ENCODE measurements at regions not wholly inside any gene's neighbourhood (a gene's known extent, or its start where the extent isn't known, plus 50 kb on each side); places are given as distances from the start of the nearest gene placed in this dataset.

GRCh38 chr4:144584428-144584827 is 61.5 kb upstream of the HHIP start:
- TF ChIP-seq CTCF (IDR thresholded peaks at IDR 0.05): no peak
- TF ChIP-seq EP300 (IDR thresholded peaks at IDR 0.05): no peak
- TF ChIP-seq POLR2AphosphoS5 (IDR thresholded peaks at IDR 0.05): no peak
